B cell (primary cell): ENCODE measurements at regions not wholly inside any gene's neighbourhood (a gene's known extent, or its start where the extent isn't known, plus 50 kb on each side); places are given as distances from the start of the nearest gene placed in this dataset.

ENCODE experiments used
- EZH2 ChIP-seq: IDR thresholded peaks from 2 replicates; pipeline ENCODE4 v1.6.1; 2012; ENCODE audit warnings: borderline replicate concordance, low read depth, mild to moderate bottlenecking, moderate library complexity, low read length; ENCODE audit not compliant: insufficient read depth, poor library complexity, severe bottlenecking
- TF ChIP-seq, protein P1 (sequence below): fragments of 200-600 bp; IDR thresholded peaks from one replicate; pipeline ENCODE4 v1.8.0; 2022; ENCODE audit warnings: antibody characterized with exemption, mild to moderate bottlenecking

DNA sequence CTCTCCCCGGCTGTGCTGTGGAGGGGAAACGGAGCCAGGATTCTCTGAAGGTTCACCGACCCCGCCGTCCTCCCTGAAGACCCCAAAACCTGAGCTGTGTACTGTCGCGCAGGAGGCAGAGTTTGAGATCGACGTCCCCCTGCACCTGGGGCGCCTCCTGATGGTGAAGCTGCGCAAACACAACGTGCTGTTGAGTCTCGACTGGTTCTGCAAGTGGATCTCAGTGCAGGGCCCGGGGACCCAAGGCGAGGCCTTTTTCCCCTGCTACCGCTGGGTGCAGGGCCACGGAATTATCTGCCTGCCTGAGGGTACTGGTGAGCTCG is 62.6 kb upstream of the TEKT1 start:
- TF ChIP-seq, protein P1, sequence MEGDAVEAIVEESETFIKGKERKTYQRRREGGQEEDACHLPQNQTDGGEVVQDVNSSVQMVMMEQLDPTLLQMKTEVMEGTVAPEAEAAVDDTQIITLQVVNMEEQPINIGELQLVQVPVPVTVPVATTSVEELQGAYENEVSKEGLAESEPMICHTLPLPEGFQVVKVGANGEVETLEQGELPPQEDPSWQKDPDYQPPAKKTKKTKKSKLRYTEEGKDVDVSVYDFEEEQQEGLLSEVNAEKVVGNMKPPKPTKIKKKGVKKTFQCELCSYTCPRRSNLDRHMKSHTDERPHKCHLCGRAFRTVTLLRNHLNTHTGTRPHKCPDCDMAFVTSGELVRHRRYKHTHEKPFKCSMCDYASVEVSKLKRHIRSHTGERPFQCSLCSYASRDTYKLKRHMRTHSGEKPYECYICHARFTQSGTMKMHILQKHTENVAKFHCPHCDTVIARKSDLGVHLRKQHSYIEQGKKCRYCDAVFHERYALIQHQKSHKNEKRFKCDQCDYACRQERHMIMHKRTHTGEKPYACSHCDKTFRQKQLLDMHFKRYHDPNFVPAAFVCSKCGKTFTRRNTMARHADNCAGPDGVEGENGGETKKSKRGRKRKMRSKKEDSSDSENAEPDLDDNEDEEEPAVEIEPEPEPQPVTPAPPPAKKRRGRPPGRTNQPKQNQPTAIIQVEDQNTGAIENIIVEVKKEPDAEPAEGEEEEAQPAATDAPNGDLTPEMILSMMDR = no peak
- no peak for TF ChIP-seq EZH2
